Panc1 (cell line): ENCODE measurements at regions not wholly inside any gene's neighbourhood (a gene's known extent, or its start where the extent isn't known, plus 50 kb on each side); places are given as distances from the start of the nearest gene placed in this dataset.
A peak's percentile ranks its signal among the peaks of the same experiment; 100 is the strongest.

Experiments
- ATAC-seq: fragments of 200-7000 bp; cut with Tn5 transposase; 2 replicates; pipeline ENCODE4 v1.9.1; 2020; ENCODE audit warnings: mild to moderate bottlenecking, moderate library complexity
- BruUV-seq: library from RNA; stranded (reverse); fragments of 400-500 nt; replicated peaks from 2 replicates; lab custom pipeline; 2021; lab: Mats Ljungman, UMichigan
- CTCF ChIA-PET: fragments of 300-600 bp; sonication (Branson Sonifier 250); formaldehyde crosslinking; loops from one replicate; lab custom pipeline; 2022; ENCODE audit warnings: antibody characterized with exemption; lab: Charles Lee
- POLR2A ChIA-PET: fragments of 300-600 bp; sonication (Branson Sonifier 250); formaldehyde crosslinking; loops from one replicate; lab custom pipeline; 2022; ENCODE audit warnings: antibody characterized with exemption; lab: Charles Lee
- DNase-seq: peaks from one replicate; pipeline ENCODE4 v3.0.0-alpha.2; 2010; ENCODE audit warnings: low read depth, low spot score
- H3K27ac ChIP-seq: 2 replicates; pipeline ENCODE4 v1.5.1; 2011; ENCODE audit warnings: mild to moderate bottlenecking, low read length, inconsistent platforms
- H3K27me3 ChIP-seq: fragments of 200-500 bp; sonication (Bioruptor generic); 2 replicates; pipeline ENCODE4 v1.6.0; 2014; ENCODE audit warnings: low read length, inconsistent platforms; ENCODE audit not compliant: control insufficient read depth, insufficient read depth
- H3K36me3 ChIP-seq: fragments of 200-500 bp; sonication (Bioruptor generic); 2 replicates; pipeline ENCODE4 v1.5.1; 2014; ENCODE audit warnings: inconsistent platforms, mild to moderate bottlenecking, low read length, moderate library complexity; ENCODE audit not compliant: control insufficient read depth, insufficient read depth
- H3K4me1 ChIP-seq: 2 replicates; pipeline ENCODE4 v1.5.1; 2011; ENCODE audit warnings: inconsistent platforms, mild to moderate bottlenecking, low read length, moderate library complexity; ENCODE audit not compliant: control insufficient read depth, insufficient read depth
- H3K4me3 ChIP-seq, 2 experiments: 2 replicates each; pipeline ENCODE4 v1.5.1; 2011 to 2012; ENCODE audit warnings: low read depth in 2 of 2, low read length in 2 of 2, mild to moderate bottlenecking in 2 of 2, inconsistent platforms in 1 of 2, moderate library complexity in 1 of 2
- H3K9me3 ChIP-seq: fragments of 200-500 bp; sonication (Bioruptor generic); 2 replicates; pipeline ENCODE4 v1.5.1; 2014; ENCODE audit warnings: low read depth, mild to moderate bottlenecking, inconsistent platforms, low read length, moderate library complexity; ENCODE audit not compliant: control insufficient read depth, insufficient read depth
- POLR2AphosphoS5 ChIP-seq: IDR thresholded peaks from 2 replicates; pipeline ENCODE4 v1.6.1; 2012; ENCODE audit warnings: mild to moderate bottlenecking, low read depth, low read length, moderate library complexity
- SIN3A ChIP-seq: IDR thresholded peaks from 2 replicates; pipeline ENCODE4 v1.6.1; 2012; ENCODE audit warnings: low read depth, mild to moderate bottlenecking, low read length, moderate library complexity, borderline replicate concordance; ENCODE audit not compliant: insufficient read depth
- TCF7L2 ChIP-seq: IDR thresholded peaks from 2 replicates; pipeline ENCODE4 v1.6.1; 2011; ENCODE audit warnings: mild to moderate bottlenecking, low read depth, low read length, inconsistent platforms
- in situ Hi-C: cut with HindIII; loops from 2 replicates; pipeline ENCODE4 v1.10.0; 2016; ENCODE audit warnings: low sequenced_read_pairs, low pct_unique_long_range_greater_than_20kb
- intact Hi-C: fragments of 100-400 bp; cut with micrococcal nuclease; formaldehyde crosslinking; loops from one replicate; pipeline ENCODE4 v1.10.0; 2022; ENCODE audit not compliant: unreplicated experiment
- TF ChIP-seq, protein P1 (sequence below), 2 experiments: IDR thresholded peaks; 2 replicates each; pipeline ENCODE4 v1.6.1; 2011 to 2012; ENCODE audit warnings: low read depth in 2 of 2, control low read depth in 1 of 2, low read length in 1 of 2, mild to moderate bottlenecking in 1 of 2, moderate library complexity in 1 of 2; ENCODE audit not compliant: insufficient read depth in 1 of 2
- TF ChIP-seq, protein P2 (sequence below): fragments of 450-650 bp; IDR thresholded peaks from 2 replicates; pipeline ENCODE4 v1.5.1; 2017; ENCODE audit warnings: mild to moderate bottlenecking

GRCh38 chr7:19964246-19964645 lies 190.8 kb upstream of the TMEM196 start:
- POLR2A ChIA-PET, result no interaction called here
- BruUV-seq, result no TSS peak
- intact Hi-C loops, result no loop called here
- in situ Hi-C loops, result no loop called here
- peaks cover 3% of the 10 kb centered on the region; the same call in 1 of the 2 replicates for H3K9me3 ChIP-seq
- no peak overlapping the region for H3K4me3 ChIP-seq
- no peaks in the 10 kb centered on the region for H3K27me3 ChIP-seq
- no peaks in the 10 kb centered on the region for H3K4me1 ChIP-seq
- H3K27ac ChIP-seq, result no peak overlapping the region
- ATAC-seq, result no peak
- CTCF ChIA-PET, result no interaction called here
- no peaks in the 10 kb centered on the region for H3K36me3 ChIP-seq
- no peak for DNase-seq
- no peak for TF ChIP-seq TCF7L2
- no peak for TF ChIP-seq POLR2AphosphoS5

DNA sequence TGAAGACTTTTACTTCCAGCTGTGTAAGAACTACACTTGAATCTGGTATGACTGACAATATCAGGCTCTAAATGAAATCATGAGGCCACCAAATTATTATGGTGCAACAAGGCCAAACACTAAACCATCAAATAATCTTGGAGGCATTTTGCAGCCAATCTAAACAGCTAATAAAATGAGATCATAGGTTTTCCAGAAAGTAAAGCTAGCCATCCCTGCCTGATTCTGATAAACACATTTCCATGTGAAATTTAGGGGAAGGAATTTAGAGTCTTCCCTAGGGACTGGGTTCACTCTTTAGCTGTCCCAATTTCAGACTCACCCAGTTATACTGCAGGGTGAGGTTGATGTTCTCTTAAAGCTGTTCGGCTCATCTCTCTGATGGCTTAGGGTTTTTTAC lies 190.3 kb upstream of the TMEM196 start:
- no TSS peak for BruUV-seq
- in situ Hi-C loops (no loop called here), intact Hi-C loops (no loop called here)
- Histone ChIP-seq H3K27ac (no peak overlapping the region), H3K4me3 (no peak overlapping the region), H3K9me3 (peaks cover 3% of the 10 kb centered on the region; the same call in 1 of the 2 replicates), H3K4me1 (no peaks in the 10 kb centered on the region), H3K27me3 (no peaks in the 10 kb centered on the region), H3K36me3 (no peaks in the 10 kb centered on the region)
- DNase-seq, result no peak
- ATAC-seq, result no peak
- ChIA-PET POLR2A (no interaction called here), CTCF (no interaction called here)
- TF ChIP-seq TCF7L2 (no peak), POLR2AphosphoS5 (no peak), SIN3A (no peak)
- TF ChIP-seq, protein P1, sequence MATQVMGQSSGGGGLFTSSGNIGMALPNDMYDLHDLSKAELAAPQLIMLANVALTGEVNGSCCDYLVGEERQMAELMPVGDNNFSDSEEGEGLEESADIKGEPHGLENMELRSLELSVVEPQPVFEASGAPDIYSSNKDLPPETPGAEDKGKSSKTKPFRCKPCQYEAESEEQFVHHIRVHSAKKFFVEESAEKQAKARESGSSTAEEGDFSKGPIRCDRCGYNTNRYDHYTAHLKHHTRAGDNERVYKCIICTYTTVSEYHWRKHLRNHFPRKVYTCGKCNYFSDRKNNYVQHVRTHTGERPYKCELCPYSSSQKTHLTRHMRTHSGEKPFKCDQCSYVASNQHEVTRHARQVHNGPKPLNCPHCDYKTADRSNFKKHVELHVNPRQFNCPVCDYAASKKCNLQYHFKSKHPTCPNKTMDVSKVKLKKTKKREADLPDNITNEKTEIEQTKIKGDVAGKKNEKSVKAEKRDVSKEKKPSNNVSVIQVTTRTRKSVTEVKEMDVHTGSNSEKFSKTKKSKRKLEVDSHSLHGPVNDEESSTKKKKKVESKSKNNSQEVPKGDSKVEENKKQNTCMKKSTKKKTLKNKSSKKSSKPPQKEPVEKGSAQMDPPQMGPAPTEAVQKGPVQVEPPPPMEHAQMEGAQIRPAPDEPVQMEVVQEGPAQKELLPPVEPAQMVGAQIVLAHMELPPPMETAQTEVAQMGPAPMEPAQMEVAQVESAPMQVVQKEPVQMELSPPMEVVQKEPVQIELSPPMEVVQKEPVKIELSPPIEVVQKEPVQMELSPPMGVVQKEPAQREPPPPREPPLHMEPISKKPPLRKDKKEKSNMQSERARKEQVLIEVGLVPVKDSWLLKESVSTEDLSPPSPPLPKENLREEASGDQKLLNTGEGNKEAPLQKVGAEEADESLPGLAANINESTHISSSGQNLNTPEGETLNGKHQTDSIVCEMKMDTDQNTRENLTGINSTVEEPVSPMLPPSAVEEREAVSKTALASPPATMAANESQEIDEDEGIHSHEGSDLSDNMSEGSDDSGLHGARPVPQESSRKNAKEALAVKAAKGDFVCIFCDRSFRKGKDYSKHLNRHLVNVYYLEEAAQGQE (IDR thresholded peaks at IDR 0.05; ENCODE audit: insufficient read depth in 1 of 2, low read depth in 2 of 2, low read length in 1 of 2), result no peak
- TF ChIP-seq, protein P2, sequence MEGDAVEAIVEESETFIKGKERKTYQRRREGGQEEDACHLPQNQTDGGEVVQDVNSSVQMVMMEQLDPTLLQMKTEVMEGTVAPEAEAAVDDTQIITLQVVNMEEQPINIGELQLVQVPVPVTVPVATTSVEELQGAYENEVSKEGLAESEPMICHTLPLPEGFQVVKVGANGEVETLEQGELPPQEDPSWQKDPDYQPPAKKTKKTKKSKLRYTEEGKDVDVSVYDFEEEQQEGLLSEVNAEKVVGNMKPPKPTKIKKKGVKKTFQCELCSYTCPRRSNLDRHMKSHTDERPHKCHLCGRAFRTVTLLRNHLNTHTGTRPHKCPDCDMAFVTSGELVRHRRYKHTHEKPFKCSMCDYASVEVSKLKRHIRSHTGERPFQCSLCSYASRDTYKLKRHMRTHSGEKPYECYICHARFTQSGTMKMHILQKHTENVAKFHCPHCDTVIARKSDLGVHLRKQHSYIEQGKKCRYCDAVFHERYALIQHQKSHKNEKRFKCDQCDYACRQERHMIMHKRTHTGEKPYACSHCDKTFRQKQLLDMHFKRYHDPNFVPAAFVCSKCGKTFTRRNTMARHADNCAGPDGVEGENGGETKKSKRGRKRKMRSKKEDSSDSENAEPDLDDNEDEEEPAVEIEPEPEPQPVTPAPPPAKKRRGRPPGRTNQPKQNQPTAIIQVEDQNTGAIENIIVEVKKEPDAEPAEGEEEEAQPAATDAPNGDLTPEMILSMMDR, result no peak

GRCh38 chr7:19958309-19958896 lies 185.0 kb upstream of the TMEM196 start:
- no peak for TF ChIP-seq POLR2AphosphoS5
- TF ChIP-seq, protein P2, result no peak
- TF ChIP-seq, protein P1 (IDR thresholded peaks at IDR 0.05; ENCODE audit: insufficient read depth in 1 of 2, low read depth in 2 of 2, low read length in 1 of 2), result no peak
- no peak for TF ChIP-seq TCF7L2
- TF ChIP-seq SIN3A, result no peak
- no peak overlapping the region for H3K27ac ChIP-seq
- H3K27me3 ChIP-seq, result no peaks in the 10 kb centered on the region
- no peaks in the 10 kb centered on the region for H3K36me3 ChIP-seq
- in situ Hi-C loops, result no loop called here
- H3K9me3 ChIP-seq, result peaks cover 2% of the 10 kb centered on the region; the same call in 1 of the 2 replicates
- ATAC-seq (peak; percentile 56; the same call in 1 of the 2 replicates), DNase-seq (peak; percentile 59)
- H3K4me3 ChIP-seq, result no peak overlapping the region
- ChIA-PET POLR2A (no interaction called here), CTCF (no interaction called here)
- H3K4me1 ChIP-seq, result no peaks in the 10 kb centered on the region
- BruUV-seq, result no TSS peak
- intact Hi-C loops, result no loop called here
